Sigmoid colon (tissue), 6 donors: ENCODE measurements at regions not wholly inside any gene's neighbourhood (a gene's known extent, or its start where the extent isn't known, plus 50 kb on each side); places are given as distances from the start of the nearest gene placed in this dataset.

Source experiments
- DNase-seq: peaks from one replicate; pipeline ENCODE4 v3.0.0-alpha.2; 2019
- H3K27ac ChIP-seq, 4 donors: fragments of 200-600 bp; sonication (generic); one replicate each; pipeline ENCODE4 v1.5.1; 2016 to 2019; ENCODE audit warnings: mild to moderate bottlenecking in 1 of 4
- H3K27me3 ChIP-seq, 3 donors: fragments of 200-600 bp; sonication (generic); one replicate each; pipeline ENCODE4 v1.5.1; 2019; ENCODE audit warnings: mild to moderate bottlenecking in 1 of 3
- H3K36me3 ChIP-seq, 4 donors: fragments of 200-600 bp; sonication (generic); one replicate each; pipeline ENCODE4 v1.5.1; 2016 to 2019
- H3K4me1 ChIP-seq, 4 donors: fragments of 200-600 bp; sonication (generic); one replicate each; pipeline ENCODE4 v1.5.1; 2017 to 2019
- H3K4me3 ChIP-seq, 4 donors: fragments of 200-600 bp; sonication (generic); one replicate each; pipeline ENCODE4 v1.5.1; 2017 to 2019; ENCODE audit warnings: mild to moderate bottlenecking in 2 of 4, moderate library complexity in 1 of 4
- H3K9me3 ChIP-seq, 4 donors: fragments of 200-600 bp in 3 of 4; sonication (generic) in 3 of 4; one replicate each; pipeline versions ENCODE4 v1.5.1 to v1.6.1; 2013 to 2019
- EP300 ChIP-seq, 4 donors: sonication (generic); formaldehyde crosslinking; IDR thresholded peaks; one replicate each; pipeline ENCODE4 v1.6.1; 2017; ENCODE audit warnings: antibody characterized with exemption in 4 of 4
- POLR2A ChIP-seq, 2 donors: fragments of 450-650 bp; IDR thresholded peaks; one replicate each; pipeline ENCODE4 v1.6.1; 2016; ENCODE audit warnings: antibody characterized with exemption in 2 of 2, mild to moderate bottlenecking in 2 of 2, moderate library complexity in 2 of 2
- POLR2AphosphoS5 ChIP-seq, 4 donors: sonication (generic); formaldehyde crosslinking; IDR thresholded peaks; one replicate each; pipeline ENCODE4 v1.6.1; 2017; ENCODE audit warnings: antibody characterized with exemption in 4 of 4
- WGBS, 2 donors: extraction: QIAGEN DNeasy Blood & Tissue Kit; methylation state at CpG; one replicate each; pipeline ENCODE4 v1.1.7; 2013; 5-methylcytosine and 5-hydroxymethylcytosine counted together
- intact Hi-C: fragments of 100-400 bp; cut with DNase I; formaldehyde crosslinking; loops from one replicate; pipeline ENCODE4 v1.15.1; 2023
- TF ChIP-seq, protein P1 (sequence below), 4 experiments: fragments of 450-650 bp in 3 of 4; fragments of 200-600 bp in 1 of 4; IDR thresholded peaks; one replicate each; pipeline ENCODE4 v1.5.1; 2016 to 2019; ENCODE audit warnings: antibody characterized with exemption in 4 of 4, mild to moderate bottlenecking in 3 of 4, moderate library complexity in 2 of 4
- donor health status: healthy with polysubstance abuse.
- donor health status: healthy.

DNA sequence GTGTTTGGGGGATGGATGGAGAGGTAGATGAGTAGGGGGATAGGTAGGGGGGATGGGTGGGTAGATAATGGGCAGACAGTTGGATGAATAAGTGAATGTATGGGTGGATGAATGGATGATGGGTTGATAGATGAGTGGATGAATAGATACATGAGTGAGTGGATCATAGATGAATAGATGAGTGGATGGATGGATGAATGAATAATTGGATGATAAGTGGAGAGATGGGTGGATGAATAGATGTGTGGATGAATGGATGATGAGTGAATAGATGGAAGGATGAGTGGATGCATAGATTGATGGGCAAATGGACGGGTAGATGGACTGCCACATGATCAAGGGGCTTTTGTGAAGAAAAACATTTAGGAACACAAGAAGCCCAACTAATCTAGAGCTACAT lies 133.3 kb upstream of the F3 start:
- Histone ChIP-seq H3K27me3 (no peaks in the 10 kb centered on the region), H3K4me1 (peaks cover 0 to 4% (median 0%) of the 10 kb centered on the region in 4 donors), H3K27ac (no peak overlapping the region), H3K9me3 (no peaks in the 10 kb centered on the region), H3K4me3 (no peak overlapping the region), H3K36me3 (no peaks in the 10 kb centered on the region)
- DNase-seq = no peak
- TF ChIP-seq POLR2AphosphoS5 (IDR thresholded peaks at IDR 0.05) (no peak), POLR2A (IDR thresholded peaks at IDR 0.05) (no peak), EP300 (IDR thresholded peaks at IDR 0.05) (no peak)
- TF ChIP-seq, protein P1, sequence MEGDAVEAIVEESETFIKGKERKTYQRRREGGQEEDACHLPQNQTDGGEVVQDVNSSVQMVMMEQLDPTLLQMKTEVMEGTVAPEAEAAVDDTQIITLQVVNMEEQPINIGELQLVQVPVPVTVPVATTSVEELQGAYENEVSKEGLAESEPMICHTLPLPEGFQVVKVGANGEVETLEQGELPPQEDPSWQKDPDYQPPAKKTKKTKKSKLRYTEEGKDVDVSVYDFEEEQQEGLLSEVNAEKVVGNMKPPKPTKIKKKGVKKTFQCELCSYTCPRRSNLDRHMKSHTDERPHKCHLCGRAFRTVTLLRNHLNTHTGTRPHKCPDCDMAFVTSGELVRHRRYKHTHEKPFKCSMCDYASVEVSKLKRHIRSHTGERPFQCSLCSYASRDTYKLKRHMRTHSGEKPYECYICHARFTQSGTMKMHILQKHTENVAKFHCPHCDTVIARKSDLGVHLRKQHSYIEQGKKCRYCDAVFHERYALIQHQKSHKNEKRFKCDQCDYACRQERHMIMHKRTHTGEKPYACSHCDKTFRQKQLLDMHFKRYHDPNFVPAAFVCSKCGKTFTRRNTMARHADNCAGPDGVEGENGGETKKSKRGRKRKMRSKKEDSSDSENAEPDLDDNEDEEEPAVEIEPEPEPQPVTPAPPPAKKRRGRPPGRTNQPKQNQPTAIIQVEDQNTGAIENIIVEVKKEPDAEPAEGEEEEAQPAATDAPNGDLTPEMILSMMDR (IDR thresholded peaks at IDR 0.05) = no peak
- WGBS, 2 donors = 88 to 96% methylated on average over 1 of the region's 1 CpG
- intact Hi-C loops = no loop called here

DNA sequence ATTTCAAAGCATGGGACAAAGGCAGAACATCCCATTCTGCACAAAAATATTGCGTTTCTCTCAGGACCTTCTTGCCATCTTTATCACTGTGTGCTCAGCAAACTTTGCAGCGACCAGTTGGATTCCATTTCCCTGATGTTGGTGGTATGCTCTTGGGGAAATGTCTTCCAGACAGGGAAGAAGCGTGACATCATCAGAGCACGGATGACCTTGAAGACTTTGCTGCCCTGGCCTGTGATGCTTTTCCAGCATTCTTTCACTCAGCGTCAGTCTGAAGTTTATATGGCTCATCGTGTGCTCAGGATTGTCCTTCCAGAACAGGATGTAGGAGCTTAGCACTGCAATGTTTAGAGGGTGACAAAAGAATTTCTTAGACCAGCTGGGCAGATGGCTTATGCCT lies 131.4 kb upstream of the F3 start:
- Histone ChIP-seq H3K36me3 (no peaks in the 10 kb centered on the region), H3K9me3 (no peaks in the 10 kb centered on the region), H3K4me3 (no peak overlapping the region), H3K4me1 (peaks cover 0 to 6% (median 2%) of the 10 kb centered on the region in 4 donors), H3K27ac (no peak overlapping the region), H3K27me3 (no peaks in the 10 kb centered on the region)
- intact Hi-C loops = no loop called here
- no peak for DNase-seq
- TF ChIP-seq POLR2AphosphoS5 (IDR thresholded peaks at IDR 0.05) (no peak), POLR2A (IDR thresholded peaks at IDR 0.05) (no peak), EP300 (IDR thresholded peaks at IDR 0.05) (no peak)
- TF ChIP-seq, protein P1 (IDR thresholded peaks at IDR 0.05) = no peak
- 88 to 91% methylated on average over 6 of the region's 6 CpGs for WGBS, 2 donors

DNA sequence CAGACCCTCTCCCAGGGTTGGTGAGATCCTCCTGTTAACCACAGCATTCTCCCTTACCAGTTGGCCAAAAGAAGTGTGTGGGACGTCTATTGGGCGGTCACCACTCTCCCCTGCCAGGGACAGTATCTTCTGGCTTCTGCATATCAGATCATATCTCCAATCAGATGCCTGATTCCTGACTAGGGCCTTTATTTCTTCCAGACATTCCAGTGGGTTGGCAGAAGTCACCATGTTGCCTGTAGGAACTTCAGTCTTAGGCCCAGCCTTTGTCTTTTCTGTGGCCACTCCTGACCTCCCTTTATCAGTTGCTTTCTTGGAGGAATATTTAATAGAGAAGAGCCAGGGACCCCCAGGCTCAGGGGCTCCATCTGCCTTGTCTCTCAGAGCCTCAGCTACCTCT lies 130.4 kb upstream of the F3 start:
- intact Hi-C loops = no loop called here
- Histone ChIP-seq H3K27ac (no peak overlapping the region), H3K4me3 (no peak overlapping the region), H3K4me1 (peaks cover 0 to 14% (median 5%) of the 10 kb centered on the region in 4 donors), H3K9me3 (no peaks in the 10 kb centered on the region), H3K27me3 (no peaks in the 10 kb centered on the region), H3K36me3 (no peaks in the 10 kb centered on the region)
- DNase-seq = no peak
- WGBS, 2 donors = 96 to 98% methylated on average over 2 of the region's 2 CpGs
- no peak for TF ChIP-seq POLR2AphosphoS5 (IDR thresholded peaks at IDR 0.05)
- no peak for TF ChIP-seq EP300 (IDR thresholded peaks at IDR 0.05)
- TF ChIP-seq POLR2A (IDR thresholded peaks at IDR 0.05) = no peak
- TF ChIP-seq, protein P1 (IDR thresholded peaks at IDR 0.05) = no peak

DNA sequence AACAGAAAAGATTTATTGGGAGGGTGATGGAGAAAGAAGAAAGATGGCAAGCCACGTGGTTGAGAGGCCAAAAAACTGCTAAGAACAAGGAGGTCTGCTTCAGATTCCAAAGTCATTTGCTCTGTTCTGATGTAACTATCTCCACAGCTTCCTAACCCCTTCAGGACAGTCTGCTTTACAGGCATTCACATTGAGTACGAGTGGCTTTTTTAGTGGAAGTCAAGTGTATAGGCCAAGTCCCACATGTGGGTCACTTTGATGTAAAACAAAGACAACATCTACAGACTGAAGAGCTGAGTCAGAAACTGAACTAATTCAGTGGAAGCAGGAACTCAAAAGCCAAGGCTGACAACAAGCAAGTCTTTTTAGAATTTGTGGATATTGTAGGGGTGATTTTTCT lies 128.7 kb upstream of the F3 start:
- TF ChIP-seq EP300 (IDR thresholded peaks at IDR 0.05) (no peak), POLR2A (IDR thresholded peaks at IDR 0.05) (no peak), POLR2AphosphoS5 (IDR thresholded peaks at IDR 0.05) (no peak)
- TF ChIP-seq, protein P1 (IDR thresholded peaks at IDR 0.05) = no peak
- H3K4me3 ChIP-seq = no peak overlapping the region
- intact Hi-C loops = no loop called here
- no peaks in the 10 kb centered on the region for H3K36me3 ChIP-seq
- H3K27ac ChIP-seq = no peak overlapping the region
- H3K4me1 ChIP-seq = peaks cover 0 to 14% (median 5%) of the 10 kb centered on the region in 4 donors
- DNase-seq = no peak
- H3K27me3 ChIP-seq = no peaks in the 10 kb centered on the region
- no peaks in the 10 kb centered on the region for H3K9me3 ChIP-seq
- 84 to 85% methylated on average over 2 of the region's 2 CpGs for WGBS, 2 donors

DNA sequence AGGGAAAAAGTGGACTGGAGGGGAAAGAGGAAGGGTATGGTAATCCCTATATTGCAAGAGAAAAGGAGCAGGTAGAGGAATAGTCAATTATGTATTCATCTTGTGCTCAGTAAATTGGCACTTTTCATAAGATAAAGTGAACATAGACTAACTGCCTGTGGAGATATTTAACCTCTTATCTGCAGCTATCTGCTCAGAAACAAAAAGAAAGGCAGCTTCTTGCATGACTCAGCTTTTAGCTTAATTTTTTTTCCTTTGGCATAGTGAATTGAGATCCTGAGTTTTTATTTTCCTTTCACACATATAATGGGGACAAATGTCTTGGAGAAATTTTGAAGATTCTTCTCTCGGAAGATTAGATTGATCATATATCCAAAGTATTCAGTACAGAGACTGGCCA lies 127.6 kb upstream of the F3 start:
- Histone ChIP-seq H3K4me3 (no peak overlapping the region), H3K27ac (no peak overlapping the region), H3K27me3 (no peaks in the 10 kb centered on the region), H3K36me3 (no peaks in the 10 kb centered on the region), H3K9me3 (no peaks in the 10 kb centered on the region), H3K4me1 (peaks cover 0 to 25% (median 6%) of the 10 kb centered on the region in 4 donors)
- TF ChIP-seq, protein P1 (IDR thresholded peaks at IDR 0.05) = no peak
- TF ChIP-seq POLR2A (IDR thresholded peaks at IDR 0.05) = no peak
- TF ChIP-seq POLR2AphosphoS5 (IDR thresholded peaks at IDR 0.05) = no peak
- no peak for TF ChIP-seq EP300 (IDR thresholded peaks at IDR 0.05)
- 88 to 92% methylated on average over 1 of the region's 1 CpG for WGBS, 2 donors
- DNase-seq = no peak
- intact Hi-C loops = no loop called here
